GM12873 (cell line): ENCODE measurements at regions not wholly inside any gene's neighbourhood (a gene's known extent, or its start where the extent isn't known, plus 50 kb on each side); places are given as distances from the start of the nearest gene placed in this dataset.

Experiments
- CTCF ChIP-seq: IDR thresholded peaks from 2 replicates; pipeline ENCODE4 v1.5.1; 2012; ENCODE audit warnings: low read depth, mild to moderate bottlenecking, moderate library complexity, low read length, control low read depth; ENCODE audit not compliant: insufficient read depth; ENCODE audit errors: missing control alignments

- TF ChIP-seq CTCF = no peak
Measured at GRCh38 chr10:79017882-79018520, 50.8 kb upstream of the ZMIZ1 start.

GRCh38 chr10:79018521-79019011, 50.2 kb upstream of the ZMIZ1 start:
- no peak for TF ChIP-seq CTCF
